Neuron (in vitro differentiated cells): ENCODE measurements at regions not wholly inside any gene's neighbourhood (a gene's known extent, or its start where the extent isn't known, plus 50 kb on each side); places are given as distances from the start of the nearest gene placed in this dataset.

Experiments used
- H2AFZ ChIP-seq: one replicate; pipeline ENCODE4 v1.6.1; 2013; ENCODE audit warnings: low read depth, mild to moderate bottlenecking, inconsistent platforms, low read length, moderate library complexity
- H3K27me3 ChIP-seq: one replicate; pipeline ENCODE4 v1.6.1; 2013; ENCODE audit warnings: low read length; ENCODE audit not compliant: insufficient read depth
- H3K36me3 ChIP-seq: one replicate; pipeline ENCODE4 v1.6.1; 2013; ENCODE audit warnings: low read length; ENCODE audit not compliant: insufficient read depth
- H3K4me1 ChIP-seq: one replicate; pipeline ENCODE4 v1.6.1; 2013; ENCODE audit warnings: low read length; ENCODE audit not compliant: insufficient read depth
- H3K4me3 ChIP-seq: 2 replicates; pipeline ENCODE4 v1.5.1; 2013; ENCODE audit warnings: mild to moderate bottlenecking, low read length, moderate library complexity
- H3K9me3 ChIP-seq: one replicate; pipeline ENCODE4 v1.6.1; 2013; ENCODE audit warnings: low read length

GRCh38 chr15:60235951-60236710, 161.7 kb downstream of the ANXA2 start:
- Histone ChIP-seq H3K4me3 (no peak overlapping the region), H3K4me1 (peaks cover 10% of the 10 kb centered on the region), H3K9me3 (no peaks in the 10 kb centered on the region), H3K27me3 (peaks cover 4% of the 10 kb centered on the region), H3K36me3 (no peaks in the 10 kb centered on the region), H2AFZ (peak overlapping the region; percentile 60)

DNA sequence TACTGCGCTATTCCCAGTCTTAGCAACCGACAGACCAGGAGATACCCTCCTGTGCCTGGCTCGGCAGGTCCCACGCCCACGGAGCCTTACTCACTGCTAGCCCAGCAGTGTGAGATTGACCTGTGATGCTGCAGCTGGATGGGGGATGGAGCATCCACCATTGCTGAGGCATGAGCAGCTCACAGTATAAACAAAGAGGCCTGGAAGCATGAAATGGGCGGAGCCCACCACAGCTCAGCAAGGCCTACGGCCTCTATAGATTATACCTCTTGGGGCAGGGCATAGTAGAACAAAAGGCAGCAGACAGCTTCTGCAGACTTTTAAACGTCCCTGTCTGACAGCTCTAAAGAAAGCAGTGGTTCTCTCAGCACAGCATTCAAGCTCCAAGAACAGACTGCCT, 160.3 kb downstream of the ANXA2 start:
- Histone ChIP-seq H3K4me1 (peaks cover 10% of the 10 kb centered on the region), H3K36me3 (no peaks in the 10 kb centered on the region), H3K9me3 (no peaks in the 10 kb centered on the region), H2AFZ (peak overlapping the region; percentile 32), H3K4me3 (no peak overlapping the region), H3K27me3 (peaks cover under 1% of the 10 kb centered on the region)

GRCh38 chr15:60243769-60244168, 154.0 kb downstream of the ANXA2 start:
- H3K4me3 ChIP-seq, result no peak overlapping the region
- peaks cover 2% of the 10 kb centered on the region for H3K27me3 ChIP-seq
- no peaks in the 10 kb centered on the region for H3K4me1 ChIP-seq
- H2AFZ ChIP-seq, result no peak overlapping the region
- H3K36me3 ChIP-seq, result no peaks in the 10 kb centered on the region
- H3K9me3 ChIP-seq, result no peaks in the 10 kb centered on the region

- no peaks in the 10 kb centered on the region for H3K36me3 ChIP-seq
- H2AFZ ChIP-seq, result no peak overlapping the region
- H3K4me1 ChIP-seq, result no peaks in the 10 kb centered on the region
- no peak overlapping the region for H3K4me3 ChIP-seq
- peaks cover 2% of the 10 kb centered on the region for H3K27me3 ChIP-seq
- no peaks in the 10 kb centered on the region for H3K9me3 ChIP-seq
These were observed 153.0 kb downstream of the ANXA2 start for GRCh38 chr15:60244813-60245212.

GRCh38 chr15:60250316-60250715, 147.5 kb downstream of the ANXA2 start:
- no peak overlapping the region for H3K4me3 ChIP-seq
- peaks cover 13% of the 10 kb centered on the region for H3K4me1 ChIP-seq
- no peaks in the 10 kb centered on the region for H3K9me3 ChIP-seq
- H2AFZ ChIP-seq, result no peak overlapping the region
- peaks cover 2% of the 10 kb centered on the region for H3K27me3 ChIP-seq
- no peaks in the 10 kb centered on the region for H3K36me3 ChIP-seq

GRCh38 chr15:60251300-60252070, 146.3 kb downstream of the ANXA2 start:
- Histone ChIP-seq H2AFZ (no peak overlapping the region), H3K36me3 (no peaks in the 10 kb centered on the region), H3K4me3 (no peak overlapping the region), H3K9me3 (no peaks in the 10 kb centered on the region), H3K27me3 (peaks cover 2% of the 10 kb centered on the region), H3K4me1 (peaks cover 13% of the 10 kb centered on the region)

- peaks cover 3% of the 10 kb centered on the region for H3K27me3 ChIP-seq
- H3K36me3 ChIP-seq, result no peaks in the 10 kb centered on the region
- no peaks in the 10 kb centered on the region for H3K9me3 ChIP-seq
- H3K4me1 ChIP-seq, result peaks cover 13% of the 10 kb centered on the region
- no peak overlapping the region for H2AFZ ChIP-seq
- H3K4me3 ChIP-seq, result no peak overlapping the region
These were observed 143.4 kb downstream of the ANXA2 start for GRCh38 chr15:60254416-60254815.

DNA sequence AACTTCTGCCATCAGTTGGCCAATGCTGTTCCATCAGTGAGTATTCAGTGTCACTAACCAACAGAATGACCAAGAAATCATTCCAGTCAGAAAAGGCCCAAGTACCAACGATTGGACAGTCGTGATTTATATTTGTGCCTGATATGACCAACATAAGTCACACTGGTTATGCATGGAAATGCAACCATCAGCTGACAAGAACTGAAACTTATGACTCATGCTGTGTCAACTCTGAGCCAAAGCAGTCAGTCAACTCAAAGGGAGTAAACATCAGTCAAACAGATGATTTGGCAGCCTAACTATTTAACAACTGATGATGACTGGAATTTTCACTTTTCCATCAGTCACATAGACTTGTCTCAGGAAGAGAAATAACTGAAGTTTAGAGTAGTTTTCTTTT, 142.4 kb downstream of the ANXA2 start:
- Histone ChIP-seq H3K9me3 (no peaks in the 10 kb centered on the region), H3K4me3 (no peak overlapping the region), H3K36me3 (no peaks in the 10 kb centered on the region), H3K4me1 (peaks cover 11% of the 10 kb centered on the region), H3K27me3 (peaks cover 9% of the 10 kb centered on the region), H2AFZ (no peak overlapping the region)

- Histone ChIP-seq H3K4me1 (no peaks in the 10 kb centered on the region), H3K36me3 (no peaks in the 10 kb centered on the region), H3K27me3 (peaks cover 14% of the 10 kb centered on the region), H2AFZ (no peak overlapping the region), H3K4me3 (no peak overlapping the region), H3K9me3 (no peaks in the 10 kb centered on the region)
These were observed 140.1 kb downstream of the ANXA2 start for GRCh38 chr15:60257591-60258159.

DNA sequence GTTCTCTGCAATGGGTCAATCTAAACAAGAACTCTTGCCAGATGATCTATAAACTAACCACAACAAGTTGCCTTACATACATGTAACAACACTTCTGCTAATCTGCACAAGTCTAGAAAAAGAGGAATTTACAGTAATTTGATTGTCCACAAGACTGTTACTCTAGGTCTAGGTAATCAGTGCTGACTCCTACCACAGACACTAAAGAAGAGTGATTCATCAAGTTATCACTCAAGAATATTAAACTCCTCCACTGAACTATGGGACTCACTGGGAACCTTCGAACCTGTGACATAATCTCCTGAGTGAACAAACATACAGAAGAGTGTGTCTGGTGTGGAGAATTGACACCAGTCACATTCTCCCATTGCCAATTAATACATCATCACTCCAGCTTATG, 138.3 kb downstream of the ANXA2 start:
- Histone ChIP-seq H2AFZ (no peak overlapping the region), H3K9me3 (no peaks in the 10 kb centered on the region), H3K36me3 (no peaks in the 10 kb centered on the region), H3K27me3 (peaks cover 14% of the 10 kb centered on the region), H3K4me1 (no peaks in the 10 kb centered on the region), H3K4me3 (no peak overlapping the region)

- peaks cover 18% of the 10 kb centered on the region for H3K27me3 ChIP-seq
- no peak overlapping the region for H3K4me3 ChIP-seq
- H2AFZ ChIP-seq, result no peak overlapping the region
- no peaks in the 10 kb centered on the region for H3K9me3 ChIP-seq
- no peaks in the 10 kb centered on the region for H3K36me3 ChIP-seq
- H3K4me1 ChIP-seq, result no peaks in the 10 kb centered on the region
These were observed 133.7 kb downstream of the ANXA2 start for GRCh38 chr15:60264088-60264487.

GRCh38 chr15:60264566-60264965, 133.2 kb downstream of the ANXA2 start:
- peaks cover 13% of the 10 kb centered on the region for H3K27me3 ChIP-seq
- H2AFZ ChIP-seq, result no peak overlapping the region
- H3K9me3 ChIP-seq, result no peaks in the 10 kb centered on the region
- no peaks in the 10 kb centered on the region for H3K4me1 ChIP-seq
- no peaks in the 10 kb centered on the region for H3K36me3 ChIP-seq
- H3K4me3 ChIP-seq, result no peak overlapping the region

DNA sequence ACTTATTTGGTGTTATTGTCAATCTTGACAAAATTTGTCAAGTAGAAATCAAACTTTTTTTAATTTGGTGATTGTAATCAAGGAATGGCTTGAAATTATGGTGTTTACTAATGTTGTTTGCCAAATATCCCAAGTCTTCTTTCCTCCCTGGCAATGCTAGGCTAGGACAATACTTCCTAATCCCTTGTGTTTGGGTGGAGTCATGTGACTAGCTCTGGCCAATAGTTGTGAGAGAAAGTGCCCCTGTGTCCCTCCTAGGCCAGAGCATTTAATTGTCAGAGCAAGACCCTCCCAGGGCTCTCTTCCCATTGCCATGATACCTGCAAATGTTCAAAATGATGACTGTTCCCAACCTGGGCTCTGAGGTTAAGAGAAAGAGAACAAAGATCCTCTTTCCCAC, 132.7 kb downstream of the ANXA2 start:
- Histone ChIP-seq H3K36me3 (no peaks in the 10 kb centered on the region), H3K4me3 (no peak overlapping the region), H3K4me1 (no peaks in the 10 kb centered on the region), H3K27me3 (peaks cover 9% of the 10 kb centered on the region), H2AFZ (no peak overlapping the region), H3K9me3 (no peaks in the 10 kb centered on the region)
